K562 (cell line): ENCODE measurements at regions not wholly inside any gene's neighbourhood (a gene's known extent, or its start where the extent isn't known, plus 50 kb on each side); places are given as distances from the start of the nearest gene placed in this dataset.
"Not testable (repeated sequence)": the region's sequence is repeated elsewhere in the genome, so short reads cannot be mapped to it uniquely, and the experiment has no call there.

Source experiments
- ATAC-seq: fragments of 200-7000 bp; cut with Tn5 transposase; 3 replicates; pipeline ENCODE4 v1.9.1; 2020; ENCODE audit warnings: moderate library complexity
- BruUV-seq: library from RNA; stranded (reverse); fragments of 400-500 nt; replicated peaks from 2 replicates; lab custom pipeline; 2021; lab: Mats Ljungman, UMichigan
- CTCF ChIA-PET: fragments of 300-600 bp; formaldehyde crosslinking; extraction: SDS; loops from one replicate; lab custom pipeline; 2021; ENCODE audit warnings: low intra/inter-chr PET ratio; lab: Yijun Ruan, JAX
- POLR2A ChIA-PET: fragments of 300-600, 350-650 bp; sonication (Branson Sonifier 250); formaldehyde crosslinking; extraction: SDS; loops from one replicate; lab custom pipeline; 2021; ENCODE audit warnings: antibody characterized with exemption, inconsistent platforms; lab: Yijun Ruan, JAX
- DNase-seq, 4 experiments: peaks; one replicate each; pipeline versions ENCODE4 v3.0.0 to v3.0.0-alpha.2; 2011 to 2018; ENCODE audit warnings: low spot score in 3 of 4, mixed read lengths in 3 of 4; ENCODE audit errors: extremely low read depth in 1 of 4
- FAIRE-seq: peaks from 2 replicates; lab custom pipeline; 2011; peaks lifted over from hg19 to GRCh38; lab: Jason Lieb, UNC
- H2AFZ ChIP-seq: 2 replicates; pipeline ENCODE4 v1.6.0; 2011; ENCODE audit warnings: low read depth, low read length, control low read depth, inconsistent platforms
- H3K27ac ChIP-seq: fragments of 200-600 bp; 3 replicates; pipeline ENCODE4 v1.8.0; 2011; ENCODE audit warnings: low read depth, mild to moderate bottlenecking, control low read depth, inconsistent platforms, low read length, moderate library complexity, mixed read lengths; ENCODE audit errors: extremely low read depth
- H3K27me3 ChIP-seq, 2 experiments: fragments of 300-600 bp in 1 of 2; 2 replicates in 1 of 2; 3 replicates in 1 of 2; pipeline versions ENCODE4 v1.6.0 to v1.8.0; 2011; ENCODE audit warnings: inconsistent platforms in 2 of 2, low read length in 2 of 2, mild to moderate bottlenecking in 1 of 2, mixed read lengths in 1 of 2, moderate library complexity in 1 of 2; ENCODE audit not compliant: control insufficient read depth in 2 of 2, insufficient read depth in 2 of 2
- H3K36me3 ChIP-seq: fragments of 300-600 bp; 3 replicates; pipeline ENCODE4 v1.8.0; 2011; ENCODE audit warnings: mild to moderate bottlenecking, low read length, inconsistent platforms; ENCODE audit not compliant: control insufficient read depth, insufficient read depth
- H3K4me1 ChIP-seq, 2 experiments: fragments of 200-600 bp in 1 of 2; replicated peaks in 1 of 2; 2 replicates in 1 of 2; 3 replicates in 1 of 2; pipeline versions ENCODE4 v1.5.1 to v1.8.0; 2011; ENCODE audit warnings: inconsistent platforms in 2 of 2, low read length in 2 of 2, mild to moderate bottlenecking in 1 of 2, mixed read lengths in 1 of 2, moderate library complexity in 1 of 2; ENCODE audit not compliant: control insufficient read depth in 2 of 2, insufficient read depth in 2 of 2
- H3K4me2 ChIP-seq: 2 replicates; pipeline ENCODE4 v1.6.1; 2011; ENCODE audit warnings: low read length, control low read depth, inconsistent platforms, mixed read lengths; ENCODE audit not compliant: insufficient read depth
- H3K4me3 ChIP-seq: fragments of 200-600 bp; sonication (generic), shearing (Covaris generic); 2 replicates; pipeline ENCODE4 v1.5.1; 2016; ENCODE audit warnings: control low read depth, inconsistent platforms
- H3K79me2 ChIP-seq: fragments of 200-600 bp; 3 replicates; pipeline ENCODE4 v1.8.0; 2011; ENCODE audit warnings: low read length, inconsistent platforms; ENCODE audit not compliant: control insufficient read depth, insufficient read depth
- H3K9ac ChIP-seq, 2 experiments: 2 replicates each; pipeline versions ENCODE4 v1.6.0 to v1.6.1; 2011; ENCODE audit warnings: low read depth in 2 of 2, low read length in 2 of 2, control low read depth in 1 of 2, inconsistent platforms in 1 of 2, mild to moderate bottlenecking in 1 of 2, mixed read lengths in 1 of 2; ENCODE audit not compliant: insufficient read depth in 1 of 2
- H3K9me1 ChIP-seq: one replicate; pipeline ENCODE4 v1.6.0; 2011; ENCODE audit warnings: inconsistent platforms, mild to moderate bottlenecking, low read length, moderate library complexity; ENCODE audit not compliant: control insufficient read depth, insufficient read depth
- H3K9me3 ChIP-seq: replicated peaks from 2 replicates; pipeline ENCODE4 v1.5.1; 2011; ENCODE audit warnings: low read depth, low read length, inconsistent platforms; ENCODE audit not compliant: control insufficient read depth, insufficient read depth
- H4K20me1 ChIP-seq: replicated peaks from 2 replicates; pipeline ENCODE4 v1.6.1; 2011; ENCODE audit warnings: low read length, inconsistent platforms, mixed read lengths; ENCODE audit not compliant: control insufficient read depth, insufficient read depth
- CTCFL ChIP-seq: IDR thresholded peaks from 2 replicates; pipeline ENCODE4 v1.6.1; 2011; ENCODE audit warnings: borderline replicate concordance, low read depth, mild to moderate bottlenecking, moderate library complexity, low read length; ENCODE audit not compliant: insufficient read depth, poor library complexity, severe bottlenecking
- WGBS: fragments of 100-300 bp; shearing (Covaris generic); methylation state at CpG from one replicate; pipeline ENCODE4 v1.1.6; 2016; ENCODE audit warnings: low coverage, mixed read lengths; ENCODE audit not compliant: insufficient coverage; ENCODE audit errors: missing lambda C conversion rate; 5-methylcytosine and 5-hydroxymethylcytosine counted together
- in situ Hi-C: fragments of 300-500 bp; cut with MboI; formaldehyde crosslinking; loops from 4 replicates; pipeline ENCODE4 v1.15.0; 2018; ENCODE audit warnings: inconsistent platforms, mixed read lengths
- intact Hi-C: fragments of 100-400 bp; cut with micrococcal nuclease; formaldehyde crosslinking; loops from 2 replicates; pipeline ENCODE4 v1.14.2; 2022

- no peak for TF ChIP-seq CTCFL
Observed at GRCh38 chr5:27450607-27451006, 412.2 kb upstream of the CDH9 start (continued).

- H3K4me1 ChIP-seq, DNase-seq, H3K27me3 ChIP-seq, in situ Hi-C loops, intact Hi-C loops, H4K20me1 ChIP-seq, H3K27ac ChIP-seq, H3K9ac ChIP-seq, FAIRE-seq, H2AFZ ChIP-seq, H3K36me3 ChIP-seq, POLR2A ChIA-PET, H3K4me2 ChIP-seq, H3K79me2 ChIP-seq, ATAC-seq, H3K9me1 ChIP-seq, H3K4me3 ChIP-seq, BruUV-seq, H3K9me3 ChIP-seq, CTCF ChIA-PET: not testable (repeated sequence)
- 33% methylated on average over 18 of the region's 20 CpGs for WGBS
Observed at GRCh38 chr5:27439383-27439782, 401.0 kb upstream of the CDH9 start.
